HEK293 (cell line): ENCODE measurements at regions not wholly inside any gene's neighbourhood (a gene's known extent, or its start where the extent isn't known, plus 50 kb on each side); places are given as distances from the start of the nearest gene placed in this dataset.

Experiments used
- ZFP37 ChIP-seq: fragments of 450-650 bp; formaldehyde crosslinking; IDR thresholded peaks from 2 replicates; pipeline ENCODE4 v1.5.1; 2016; ENCODE audit warnings: missing biosample characterization, missing genetic modification characterization
- ZNF10 ChIP-seq: fragments of 450-650 bp; formaldehyde crosslinking; IDR thresholded peaks from 2 replicates; pipeline ENCODE4 v1.5.1; 2017; ENCODE audit warnings: missing biosample characterization, missing genetic modification characterization
- ZNF138 ChIP-seq: fragments of 450-650 bp; formaldehyde crosslinking; IDR thresholded peaks from 2 replicates; pipeline ENCODE4 v1.5.1; 2016; ENCODE audit warnings: missing biosample characterization, missing genetic modification characterization, borderline replicate concordance
- ZNF248 ChIP-seq: fragments of 450-650 bp; formaldehyde crosslinking; IDR thresholded peaks from 2 replicates; pipeline ENCODE4 v1.5.1; 2017; ENCODE audit warnings: missing biosample characterization, missing genetic modification characterization
- ZNF311 ChIP-seq: fragments of 450-650 bp; formaldehyde crosslinking; IDR thresholded peaks from 2 replicates; pipeline ENCODE4 v1.5.1; 2017; ENCODE audit warnings: missing biosample characterization, missing genetic modification characterization, borderline replicate concordance
- ZNF324 ChIP-seq: fragments of 450-650 bp; formaldehyde crosslinking; IDR thresholded peaks from 2 replicates; pipeline ENCODE4 v1.5.1; 2016; ENCODE audit warnings: missing biosample characterization, missing genetic modification characterization
- ZNF366 ChIP-seq: fragments of 450-650 bp; formaldehyde crosslinking; conservative IDR thresholded peaks from 2 replicates; pipeline ENCODE4 v1.5.1; 2016; ENCODE audit warnings: missing biosample characterization, missing genetic modification characterization
- ZNF558 ChIP-seq: fragments of 450-650 bp; formaldehyde crosslinking; IDR thresholded peaks from 2 replicates; pipeline ENCODE4 v1.5.1; 2016; ENCODE audit warnings: missing biosample characterization, missing genetic modification characterization
- TF ChIP-seq, protein P1 (sequence below): fragments of 450-650 bp; formaldehyde crosslinking; IDR thresholded peaks from 2 replicates; pipeline ENCODE4 v1.5.1; 2016; ENCODE audit warnings: missing biosample characterization, missing genetic modification characterization
- TF ChIP-seq, protein P2 (sequence below): fragments of 450-650 bp; formaldehyde crosslinking; IDR thresholded peaks from 2 replicates; pipeline ENCODE4 v1.5.1; 2016; ENCODE audit warnings: missing biosample characterization, missing genetic modification characterization
- TF ChIP-seq, protein P3 (sequence below): fragments of 450-650 bp; IDR thresholded peaks from 2 replicates; pipeline ENCODE4 v1.5.1; 2018; ENCODE audit warnings: missing biosample characterization, missing genetic modification characterization
- TF ChIP-seq, protein P4 (sequence below): fragments of 450-650 bp; formaldehyde crosslinking; IDR thresholded peaks from 2 replicates; pipeline ENCODE4 v1.5.1; 2016; ENCODE audit warnings: missing biosample characterization, missing genetic modification characterization

GRCh38 chr7:83271212-83272099, 108.8 kb upstream of the PCLO start:
- no peak for TF ChIP-seq ZNF311 (tag by site-specific recombination)
- TF ChIP-seq ZNF558 (tag by site-specific recombination), result no peak
- TF ChIP-seq, protein P1, sequence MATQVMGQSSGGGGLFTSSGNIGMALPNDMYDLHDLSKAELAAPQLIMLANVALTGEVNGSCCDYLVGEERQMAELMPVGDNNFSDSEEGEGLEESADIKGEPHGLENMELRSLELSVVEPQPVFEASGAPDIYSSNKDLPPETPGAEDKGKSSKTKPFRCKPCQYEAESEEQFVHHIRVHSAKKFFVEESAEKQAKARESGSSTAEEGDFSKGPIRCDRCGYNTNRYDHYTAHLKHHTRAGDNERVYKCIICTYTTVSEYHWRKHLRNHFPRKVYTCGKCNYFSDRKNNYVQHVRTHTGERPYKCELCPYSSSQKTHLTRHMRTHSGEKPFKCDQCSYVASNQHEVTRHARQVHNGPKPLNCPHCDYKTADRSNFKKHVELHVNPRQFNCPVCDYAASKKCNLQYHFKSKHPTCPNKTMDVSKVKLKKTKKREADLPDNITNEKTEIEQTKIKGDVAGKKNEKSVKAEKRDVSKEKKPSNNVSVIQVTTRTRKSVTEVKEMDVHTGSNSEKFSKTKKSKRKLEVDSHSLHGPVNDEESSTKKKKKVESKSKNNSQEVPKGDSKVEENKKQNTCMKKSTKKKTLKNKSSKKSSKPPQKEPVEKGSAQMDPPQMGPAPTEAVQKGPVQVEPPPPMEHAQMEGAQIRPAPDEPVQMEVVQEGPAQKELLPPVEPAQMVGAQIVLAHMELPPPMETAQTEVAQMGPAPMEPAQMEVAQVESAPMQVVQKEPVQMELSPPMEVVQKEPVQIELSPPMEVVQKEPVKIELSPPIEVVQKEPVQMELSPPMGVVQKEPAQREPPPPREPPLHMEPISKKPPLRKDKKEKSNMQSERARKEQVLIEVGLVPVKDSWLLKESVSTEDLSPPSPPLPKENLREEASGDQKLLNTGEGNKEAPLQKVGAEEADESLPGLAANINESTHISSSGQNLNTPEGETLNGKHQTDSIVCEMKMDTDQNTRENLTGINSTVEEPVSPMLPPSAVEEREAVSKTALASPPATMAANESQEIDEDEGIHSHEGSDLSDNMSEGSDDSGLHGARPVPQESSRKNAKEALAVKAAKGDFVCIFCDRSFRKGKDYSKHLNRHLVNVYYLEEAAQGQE (tag by site-specific recombination), result no peak
- TF ChIP-seq, protein P2, sequence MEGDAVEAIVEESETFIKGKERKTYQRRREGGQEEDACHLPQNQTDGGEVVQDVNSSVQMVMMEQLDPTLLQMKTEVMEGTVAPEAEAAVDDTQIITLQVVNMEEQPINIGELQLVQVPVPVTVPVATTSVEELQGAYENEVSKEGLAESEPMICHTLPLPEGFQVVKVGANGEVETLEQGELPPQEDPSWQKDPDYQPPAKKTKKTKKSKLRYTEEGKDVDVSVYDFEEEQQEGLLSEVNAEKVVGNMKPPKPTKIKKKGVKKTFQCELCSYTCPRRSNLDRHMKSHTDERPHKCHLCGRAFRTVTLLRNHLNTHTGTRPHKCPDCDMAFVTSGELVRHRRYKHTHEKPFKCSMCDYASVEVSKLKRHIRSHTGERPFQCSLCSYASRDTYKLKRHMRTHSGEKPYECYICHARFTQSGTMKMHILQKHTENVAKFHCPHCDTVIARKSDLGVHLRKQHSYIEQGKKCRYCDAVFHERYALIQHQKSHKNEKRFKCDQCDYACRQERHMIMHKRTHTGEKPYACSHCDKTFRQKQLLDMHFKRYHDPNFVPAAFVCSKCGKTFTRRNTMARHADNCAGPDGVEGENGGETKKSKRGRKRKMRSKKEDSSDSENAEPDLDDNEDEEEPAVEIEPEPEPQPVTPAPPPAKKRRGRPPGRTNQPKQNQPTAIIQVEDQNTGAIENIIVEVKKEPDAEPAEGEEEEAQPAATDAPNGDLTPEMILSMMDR (tag by site-specific recombination), result no peak; the same call in 1 of the 2 replicates
- no peak for TF ChIP-seq ZNF324 (tag by site-specific recombination)
- TF ChIP-seq ZFP37 (tag by site-specific recombination), result no peak
- TF ChIP-seq, protein P3, sequence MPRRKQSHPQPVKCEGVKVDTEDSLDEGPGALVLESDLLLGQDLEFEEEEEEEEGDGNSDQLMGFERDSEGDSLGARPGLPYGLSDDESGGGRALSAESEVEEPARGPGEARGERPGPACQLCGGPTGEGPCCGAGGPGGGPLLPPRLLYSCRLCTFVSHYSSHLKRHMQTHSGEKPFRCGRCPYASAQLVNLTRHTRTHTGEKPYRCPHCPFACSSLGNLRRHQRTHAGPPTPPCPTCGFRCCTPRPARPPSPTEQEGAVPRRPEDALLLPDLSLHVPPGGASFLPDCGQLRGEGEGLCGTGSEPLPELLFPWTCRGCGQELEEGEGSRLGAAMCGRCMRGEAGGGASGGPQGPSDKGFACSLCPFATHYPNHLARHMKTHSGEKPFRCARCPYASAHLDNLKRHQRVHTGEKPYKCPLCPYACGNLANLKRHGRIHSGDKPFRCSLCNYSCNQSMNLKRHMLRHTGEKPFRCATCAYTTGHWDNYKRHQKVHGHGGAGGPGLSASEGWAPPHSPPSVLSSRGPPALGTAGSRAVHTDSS (tag by site-specific recombination), result no peak
- no peak for TF ChIP-seq ZNF138
- no peak for TF ChIP-seq ZNF248
- TF ChIP-seq, protein P4, sequence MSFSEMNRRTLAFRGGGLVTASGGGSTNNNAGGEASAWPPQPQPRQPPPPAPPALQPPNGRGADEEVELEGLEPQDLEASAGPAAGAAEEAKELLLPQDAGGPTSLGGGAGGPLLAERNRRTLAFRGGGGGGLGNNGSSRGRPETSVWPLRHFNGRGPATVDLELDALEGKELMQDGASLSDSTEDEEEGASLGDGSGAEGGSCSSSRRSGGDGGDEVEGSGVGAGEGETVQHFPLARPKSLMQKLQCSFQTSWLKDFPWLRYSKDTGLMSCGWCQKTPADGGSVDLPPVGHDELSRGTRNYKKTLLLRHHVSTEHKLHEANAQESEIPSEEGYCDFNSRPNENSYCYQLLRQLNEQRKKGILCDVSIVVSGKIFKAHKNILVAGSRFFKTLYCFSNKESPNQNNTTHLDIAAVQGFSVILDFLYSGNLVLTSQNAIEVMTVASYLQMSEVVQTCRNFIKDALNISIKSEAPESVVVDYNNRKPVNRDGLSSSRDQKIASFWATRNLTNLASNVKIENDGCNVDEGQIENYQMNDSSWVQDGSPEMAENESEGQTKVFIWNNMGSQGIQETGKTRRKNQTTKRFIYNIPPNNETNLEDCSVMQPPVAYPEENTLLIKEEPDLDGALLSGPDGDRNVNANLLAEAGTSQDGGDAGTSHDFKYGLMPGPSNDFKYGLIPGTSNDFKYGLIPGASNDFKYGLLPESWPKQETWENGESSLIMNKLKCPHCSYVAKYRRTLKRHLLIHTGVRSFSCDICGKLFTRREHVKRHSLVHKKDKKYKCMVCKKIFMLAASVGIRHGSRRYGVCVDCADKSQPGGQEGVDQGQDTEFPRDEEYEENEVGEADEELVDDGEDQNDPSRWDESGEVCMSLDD, result no peak
- TF ChIP-seq ZNF10 (tag by site-specific recombination), result no peak
- TF ChIP-seq ZNF366 (tag by site-specific recombination), result no peak
